HG03135 (cell line): ENCODE measurements at regions not wholly inside any gene's neighbourhood (a gene's known extent, or its start where the extent isn't known, plus 50 kb on each side); places are given as distances from the start of the nearest gene placed in this dataset.
"Not testable (repeated sequence)": the region's sequence is repeated elsewhere in the genome, so short reads cannot be mapped to it uniquely, and the experiment has no call there.

Experiments used
- ATAC-seq: cut with Tn5 transposase; IDR thresholded peaks from one replicate; pipeline ENCODE4 v1.9.1; 2021; ENCODE audit warnings: mild to moderate bottlenecking, moderate library complexity; ENCODE audit not compliant: unreplicated experiment

GRCh38 chr20:40634891-40635290 lies 54.1 kb downstream of the MAFB start:
- no peak for ATAC-seq

- ATAC-seq, result no peak
Measured at GRCh38 chr20:40633123-40633850, 55.7 kb downstream of the MAFB start.

GRCh38 chr20:40632346-40632976 lies 56.6 kb downstream of the MAFB start:
- no peak for ATAC-seq

- ATAC-seq, result no peak
Measured at GRCh38 chr20:40631119-40631631, 57.9 kb downstream of the MAFB start.

- ATAC-seq, result no peak
Measured at GRCh38 chr20:40630713-40631112, 58.3 kb downstream of the MAFB start.

GRCh38 chr20:40630099-40630498 lies 58.9 kb downstream of the MAFB start:
- ATAC-seq, result no peak

- no peak for ATAC-seq
Measured at GRCh38 chr20:40628877-40629276, 60.2 kb downstream of the MAFB start.

GRCh38 chr20:40619053-40619452 lies 70.0 kb downstream of the MAFB start:
- not testable (repeated sequence) for ATAC-seq

- no peak for ATAC-seq
Measured at GRCh38 chr20:40617594-40617993, 71.4 kb downstream of the MAFB start.

- no peak for ATAC-seq
Measured at GRCh38 chr20:40612837-40613236, 76.2 kb downstream of the MAFB start.

GRCh38 chr20:40612247-40612646 lies 76.8 kb downstream of the MAFB start:
- ATAC-seq, result no peak

- no peak for ATAC-seq
Measured at GRCh38 chr20:40610730-40611129, 78.3 kb downstream of the MAFB start.

GRCh38 chr20:40607927-40608326 lies 81.1 kb downstream of the MAFB start:
- ATAC-seq, result no peak

- no peak for ATAC-seq
Measured at GRCh38 chr20:40606660-40607059, 82.4 kb downstream of the MAFB start.

GRCh38 chr20:40606237-40606636 lies 82.8 kb downstream of the MAFB start:
- ATAC-seq, result no peak

GRCh38 chr20:40604416-40604815 lies 84.6 kb downstream of the MAFB start:
- ATAC-seq, result no peak

- no peak for ATAC-seq
Measured at GRCh38 chr20:40603057-40603651, 85.9 kb downstream of the MAFB start.

GRCh38 chr20:40602381-40602780 lies 86.7 kb downstream of the MAFB start:
- no peak for ATAC-seq

GRCh38 chr20:40600441-40601219 lies 88.4 kb downstream of the MAFB start:
- no peak for ATAC-seq

GRCh38 chr20:40599987-40600386 lies 89.0 kb downstream of the MAFB start:
- ATAC-seq, result no peak

- no peak for ATAC-seq
Measured at GRCh38 chr20:40592941-40593340, 96.1 kb downstream of the MAFB start.
